Lower leg skin (tissue), 3 donors: ENCODE measurements at regions not wholly inside any gene's neighbourhood (a gene's known extent, or its start where the extent isn't known, plus 50 kb on each side); places are given as distances from the start of the nearest gene placed in this dataset.

Source experiments
- CTCF ChIP-seq, 3 donors: fragments of 450-650 bp; IDR thresholded peaks; one replicate each; pipeline ENCODE4 v1.5.1; 2016; ENCODE audit warnings: antibody characterized with exemption in 3 of 3, mild to moderate bottlenecking in 3 of 3, moderate library complexity in 2 of 3
- POLR2A ChIP-seq, 2 donors: fragments of 450-650 bp; IDR thresholded peaks; one replicate each; pipeline ENCODE4 v1.6.1; 2016 to 2017; ENCODE audit warnings: antibody characterized with exemption in 2 of 2, mild to moderate bottlenecking in 1 of 2, moderate library complexity in 1 of 2

- TF ChIP-seq CTCF (IDR thresholded peaks at IDR 0.05) (no peak), POLR2A (IDR thresholded peaks at IDR 0.05) (no peak)
These were observed 137.3 kb downstream of the C12orf75 start for GRCh38 chr12:105467710-105468366.
